GM12873 (cell line): ENCODE measurements at regions not wholly inside any gene's neighbourhood (a gene's known extent, or its start where the extent isn't known, plus 50 kb on each side); places are given as distances from the start of the nearest gene placed in this dataset.

Experiments used
- TF ChIP-seq, protein P1 (sequence below): IDR thresholded peaks from 2 replicates; pipeline ENCODE4 v1.5.1; 2012; ENCODE audit warnings: low read depth, mild to moderate bottlenecking, moderate library complexity, low read length, control low read depth; ENCODE audit not compliant: insufficient read depth; ENCODE audit errors: missing control alignments

DNA sequence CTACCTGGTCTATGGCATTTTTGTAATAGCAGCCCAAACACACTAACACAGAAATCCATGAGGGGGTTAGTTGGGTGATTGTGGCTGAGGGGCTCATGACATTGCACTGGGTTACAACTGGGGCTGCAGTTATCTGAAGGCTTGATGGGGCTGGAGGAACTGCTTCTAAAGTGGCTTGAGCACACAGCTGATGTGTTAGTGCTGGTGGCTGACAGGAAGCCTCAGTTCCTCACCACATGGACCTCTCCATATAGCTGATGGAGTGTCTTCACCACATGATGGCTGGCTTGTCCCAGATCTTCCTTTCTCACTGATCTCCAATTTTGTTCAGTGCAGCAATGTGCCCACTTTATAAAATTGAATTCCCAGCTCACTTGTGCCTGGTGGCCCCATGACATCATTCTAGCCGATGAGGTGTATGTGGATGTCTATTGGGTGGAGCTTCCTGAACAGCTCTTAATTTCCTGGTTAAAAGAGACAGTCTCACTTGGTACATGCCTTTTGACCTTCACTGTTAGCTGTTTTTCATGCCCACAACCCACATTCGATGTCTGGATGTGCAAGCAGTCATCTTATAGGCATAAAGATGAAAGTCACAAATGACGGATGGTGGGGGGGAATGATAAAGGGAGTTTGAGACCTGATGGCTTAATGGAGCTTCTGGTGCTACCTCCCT lies 166.9 kb upstream of the BMPER start:
- TF ChIP-seq, protein P1, sequence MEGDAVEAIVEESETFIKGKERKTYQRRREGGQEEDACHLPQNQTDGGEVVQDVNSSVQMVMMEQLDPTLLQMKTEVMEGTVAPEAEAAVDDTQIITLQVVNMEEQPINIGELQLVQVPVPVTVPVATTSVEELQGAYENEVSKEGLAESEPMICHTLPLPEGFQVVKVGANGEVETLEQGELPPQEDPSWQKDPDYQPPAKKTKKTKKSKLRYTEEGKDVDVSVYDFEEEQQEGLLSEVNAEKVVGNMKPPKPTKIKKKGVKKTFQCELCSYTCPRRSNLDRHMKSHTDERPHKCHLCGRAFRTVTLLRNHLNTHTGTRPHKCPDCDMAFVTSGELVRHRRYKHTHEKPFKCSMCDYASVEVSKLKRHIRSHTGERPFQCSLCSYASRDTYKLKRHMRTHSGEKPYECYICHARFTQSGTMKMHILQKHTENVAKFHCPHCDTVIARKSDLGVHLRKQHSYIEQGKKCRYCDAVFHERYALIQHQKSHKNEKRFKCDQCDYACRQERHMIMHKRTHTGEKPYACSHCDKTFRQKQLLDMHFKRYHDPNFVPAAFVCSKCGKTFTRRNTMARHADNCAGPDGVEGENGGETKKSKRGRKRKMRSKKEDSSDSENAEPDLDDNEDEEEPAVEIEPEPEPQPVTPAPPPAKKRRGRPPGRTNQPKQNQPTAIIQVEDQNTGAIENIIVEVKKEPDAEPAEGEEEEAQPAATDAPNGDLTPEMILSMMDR, result no peak

DNA sequence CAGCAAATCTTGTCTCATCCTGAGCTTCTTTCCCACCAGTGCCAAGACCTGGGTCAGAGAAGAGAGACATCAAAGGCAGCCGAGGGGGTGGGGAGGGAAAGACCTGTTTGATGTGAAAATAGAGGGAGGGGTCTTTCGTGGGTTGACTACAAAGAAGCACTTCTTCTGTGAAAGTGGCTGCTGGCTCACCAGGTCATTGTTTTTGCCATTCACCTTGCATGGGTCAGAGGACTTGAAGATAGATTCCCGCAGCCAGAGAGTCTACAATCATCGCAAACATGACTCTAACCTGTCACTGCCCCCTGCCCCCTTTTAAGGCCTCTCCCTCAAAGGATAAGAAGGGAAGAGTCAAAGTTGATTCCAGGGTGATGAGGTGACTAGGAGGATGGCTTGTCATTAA lies 166.1 kb upstream of the BMPER start:
- TF ChIP-seq, protein P1, result no peak

GRCh38 chr7:33742521-33742920 lies 162.8 kb upstream of the BMPER start:
- TF ChIP-seq, protein P1, result no peak

DNA sequence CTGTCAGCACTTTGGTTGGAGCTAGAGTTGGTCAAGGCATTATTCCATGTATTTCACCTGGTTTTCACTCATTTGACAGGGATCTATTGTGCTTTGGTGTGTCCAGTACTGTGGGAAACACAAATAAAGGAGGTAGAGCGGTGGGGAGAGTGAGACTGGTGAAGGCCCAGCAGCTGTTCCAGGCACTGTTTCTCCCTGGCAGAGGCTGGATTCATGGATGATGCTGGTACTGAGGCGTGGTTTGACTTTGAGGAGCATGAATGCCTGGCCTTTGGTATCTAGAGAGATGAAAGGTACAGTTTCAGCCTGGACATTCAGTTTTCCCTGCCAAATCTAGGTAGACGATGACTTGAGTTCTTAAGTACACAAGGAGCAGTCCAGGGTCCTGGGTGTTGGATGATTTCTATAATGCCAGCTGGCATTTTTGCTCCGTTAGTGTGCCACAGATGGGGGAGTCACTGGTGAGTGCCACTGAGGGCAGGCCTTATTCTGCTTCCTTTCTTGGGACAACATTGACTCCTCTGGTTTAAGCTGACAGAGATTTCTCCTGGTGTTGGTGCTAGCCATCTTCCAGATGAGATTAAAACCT lies 162.2 kb upstream of the BMPER start:
- TF ChIP-seq, protein P1, result no peak

GRCh38 chr7:33743594-33743993 lies 161.7 kb upstream of the BMPER start:
- TF ChIP-seq, protein P1, result no peak

DNA sequence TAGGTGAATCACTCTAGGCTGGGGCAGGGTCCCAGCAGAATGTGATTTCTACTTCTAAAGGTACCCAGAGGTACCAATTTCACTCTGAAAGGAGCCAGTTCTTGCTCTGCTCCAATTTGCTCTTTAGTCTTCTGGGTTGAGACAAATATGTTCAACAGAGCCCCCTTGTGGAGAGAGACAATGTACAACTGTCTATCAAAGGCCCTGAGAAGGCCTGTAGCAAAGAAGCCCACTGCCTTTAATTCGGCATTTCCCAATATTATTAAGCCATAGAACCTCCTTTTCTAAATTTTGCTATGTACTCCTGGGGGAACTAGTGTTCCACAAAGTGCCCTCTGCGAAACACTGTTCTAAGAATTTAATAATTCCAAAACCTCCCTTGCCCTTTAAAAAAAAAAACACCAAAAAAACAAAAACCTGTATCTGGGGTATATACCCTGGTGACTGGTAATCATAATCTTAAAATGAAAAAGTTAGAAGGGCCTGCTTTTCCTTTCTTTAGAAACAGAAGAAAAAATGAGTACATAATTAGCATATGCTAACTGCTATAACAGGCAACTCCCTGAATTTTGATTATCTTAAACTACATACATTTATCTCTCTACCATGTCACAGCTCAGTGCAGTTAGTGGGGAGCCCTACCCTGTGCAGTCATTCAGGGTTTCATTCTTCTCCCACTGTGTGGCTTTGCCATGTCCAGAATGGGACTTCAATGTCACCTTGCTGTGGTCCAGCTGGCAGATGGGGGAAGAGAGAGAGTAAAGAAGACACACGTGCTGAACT lies 160.9 kb upstream of the BMPER start:
- TF ChIP-seq, protein P1, result peak; percentile 38

DNA sequence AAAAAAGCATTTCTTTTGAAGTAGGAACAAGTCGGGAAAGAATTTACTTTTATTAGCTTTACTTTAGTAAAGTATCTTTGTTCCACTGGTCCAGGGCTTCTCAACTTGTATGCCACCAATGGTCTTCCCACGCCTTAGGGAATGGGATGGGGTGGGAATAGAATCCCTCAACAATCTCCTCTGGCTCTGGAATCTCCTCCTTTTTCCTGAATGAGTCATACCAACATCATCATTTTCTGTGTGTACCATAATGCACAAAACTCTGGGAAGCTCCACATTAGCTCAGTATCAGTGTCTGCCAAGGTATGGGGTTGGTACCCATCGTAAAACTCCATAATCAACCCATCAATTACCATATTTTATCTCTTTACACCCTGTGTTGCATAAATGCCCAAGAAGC lies 159.4 kb upstream of the BMPER start:
- TF ChIP-seq, protein P1, result no peak
